HUES6 (cell line): ENCODE measurements at regions not wholly inside any gene's neighbourhood (a gene's known extent, or its start where the extent isn't known, plus 50 kb on each side); places are given as distances from the start of the nearest gene placed in this dataset.

Experiments used
- H3K27ac ChIP-seq: 2 replicates; pipeline ENCODE4 v1.7.0; 2013; ENCODE audit warnings: low read depth, mild to moderate bottlenecking, low read length, inconsistent platforms
- H3K27me3 ChIP-seq: 2 replicates; pipeline ENCODE4 v1.6.1; 2013; ENCODE audit warnings: low read length; ENCODE audit not compliant: control insufficient read depth, insufficient read depth
- H3K36me3 ChIP-seq: 2 replicates; pipeline ENCODE4 v1.6.1; 2013; ENCODE audit warnings: low read length; ENCODE audit not compliant: control insufficient read depth, insufficient read depth
- H3K4me1 ChIP-seq: 2 replicates; pipeline ENCODE4 v1.6.1; 2013; ENCODE audit warnings: low read length; ENCODE audit not compliant: control insufficient read depth, insufficient read depth
- H3K4me3 ChIP-seq: 2 replicates; pipeline ENCODE4 v1.5.1; 2013; ENCODE audit warnings: low read depth, low read length
- H3K9ac ChIP-seq: one replicate; pipeline ENCODE4 v1.6.1; 2013; ENCODE audit warnings: mild to moderate bottlenecking, low read length
- H3K9me3 ChIP-seq: 2 replicates; pipeline ENCODE4 v1.6.1; 2013; ENCODE audit warnings: low read depth, low read length; ENCODE audit not compliant: control insufficient read depth, insufficient read depth

DNA sequence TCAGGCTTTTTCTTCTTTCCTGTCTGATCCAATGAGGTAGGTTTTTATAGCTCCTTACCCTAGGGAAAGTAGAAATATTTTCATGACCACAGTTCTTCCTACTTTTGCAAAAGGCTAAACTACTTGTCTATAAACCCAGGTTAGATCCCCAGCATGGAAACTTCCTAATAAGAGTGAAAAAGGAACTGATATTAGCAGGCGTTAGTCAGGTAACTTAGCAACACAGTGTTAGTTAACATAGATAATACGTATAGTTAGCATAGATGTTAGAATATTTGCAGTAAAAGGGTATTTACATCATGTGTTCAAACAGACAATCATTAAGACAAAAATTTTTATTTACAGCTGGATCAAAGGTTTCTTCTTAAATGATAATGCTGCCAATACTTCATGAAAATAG is 162.9 kb upstream of the DAB2 start:
- Histone ChIP-seq H3K27me3 (no peaks in the 10 kb centered on the region), H3K36me3 (no peaks in the 10 kb centered on the region), H3K4me1 (no peaks in the 10 kb centered on the region), H3K27ac (no peak overlapping the region), H3K4me3 (no peak overlapping the region), H3K9ac (no peak overlapping the region), H3K9me3 (no peaks in the 10 kb centered on the region)

DNA sequence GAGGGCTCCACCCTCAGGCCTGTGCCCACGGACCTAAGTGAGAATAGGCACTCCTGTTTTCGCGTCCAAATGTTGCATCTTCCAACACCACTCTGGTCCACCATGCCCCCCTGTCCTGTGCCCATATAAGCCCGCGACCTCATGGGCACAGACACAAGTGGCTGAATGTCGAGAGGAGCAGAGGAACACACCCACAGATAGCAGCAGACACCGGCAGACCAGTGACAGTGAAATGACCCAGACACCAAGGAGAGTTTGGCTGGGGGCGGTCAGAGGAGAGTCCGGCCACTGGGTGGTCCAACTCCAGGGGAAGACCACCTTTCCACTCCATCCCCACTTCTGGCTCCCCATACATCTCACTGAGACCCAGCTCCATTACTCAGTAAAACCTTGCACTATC is 161.4 kb upstream of the DAB2 start:
- H3K36me3 ChIP-seq = no peaks in the 10 kb centered on the region
- no peaks in the 10 kb centered on the region for H3K9me3 ChIP-seq
- H3K27me3 ChIP-seq = no peaks in the 10 kb centered on the region
- H3K4me3 ChIP-seq = no peak overlapping the region
- no peak overlapping the region for H3K9ac ChIP-seq
- H3K4me1 ChIP-seq = no peaks in the 10 kb centered on the region
- H3K27ac ChIP-seq = no peak overlapping the region

DNA sequence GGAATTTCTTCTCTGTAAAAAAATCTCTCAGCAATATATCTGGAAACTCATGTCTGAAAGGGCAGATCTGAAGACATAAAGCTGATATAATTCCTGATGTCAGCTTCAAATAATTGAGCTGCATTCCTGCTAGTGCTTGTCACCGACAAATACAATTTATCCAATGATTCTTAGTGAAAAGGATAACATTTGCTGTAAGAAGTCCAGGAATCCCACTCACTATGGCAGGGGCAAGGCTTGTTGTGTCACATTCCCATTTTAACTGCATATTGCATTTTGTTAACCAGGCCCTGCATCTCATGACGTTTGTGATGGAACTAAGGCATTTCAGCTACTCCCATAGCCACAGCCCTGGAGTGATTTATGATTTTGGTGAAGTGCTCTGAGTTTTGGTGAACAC is 160.1 kb upstream of the DAB2 start:
- Histone ChIP-seq H3K9me3 (no peaks in the 10 kb centered on the region), H3K27me3 (no peaks in the 10 kb centered on the region), H3K9ac (no peak overlapping the region), H3K4me3 (no peak overlapping the region), H3K36me3 (no peaks in the 10 kb centered on the region), H3K4me1 (no peaks in the 10 kb centered on the region), H3K27ac (no peak overlapping the region)

DNA sequence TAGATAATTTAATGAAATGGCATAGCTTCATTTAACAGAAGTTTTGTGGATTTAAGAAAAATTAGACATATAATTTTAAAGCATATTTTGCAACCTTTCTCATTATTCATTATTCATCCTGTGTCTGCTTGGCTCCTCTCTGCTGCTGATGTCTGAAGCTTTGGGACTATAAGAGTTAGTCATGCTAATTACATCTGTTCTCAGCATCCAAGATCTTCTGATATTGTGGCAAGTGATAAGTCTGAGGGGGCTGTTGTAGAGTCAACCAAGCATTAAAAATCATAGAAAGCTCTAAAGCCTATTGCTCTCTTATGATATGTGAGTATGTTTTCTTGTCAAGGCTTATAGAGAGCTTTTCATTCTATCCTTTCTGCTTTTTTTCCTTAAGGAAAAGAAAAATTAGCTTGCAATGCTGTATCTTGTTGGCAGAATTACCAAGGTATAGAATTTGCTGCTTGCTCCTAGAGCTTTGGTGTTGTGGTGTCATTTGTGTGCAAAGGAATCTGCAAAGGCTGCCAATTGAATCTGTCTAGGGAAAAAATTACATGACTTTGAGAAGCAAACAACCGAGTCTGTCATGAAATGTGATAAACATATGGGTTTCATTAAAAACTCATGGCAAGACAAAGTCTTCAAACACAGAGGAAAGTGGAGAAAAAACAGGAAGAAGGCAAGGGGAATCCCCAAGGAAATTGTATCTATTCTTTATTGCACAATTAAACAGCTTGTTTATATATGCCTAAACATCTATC is 156.1 kb upstream of the DAB2 start:
- Histone ChIP-seq H3K27ac (no peak overlapping the region), H3K36me3 (no peaks in the 10 kb centered on the region), H3K4me1 (no peaks in the 10 kb centered on the region), H3K9ac (no peak overlapping the region), H3K27me3 (no peaks in the 10 kb centered on the region), H3K4me3 (no peak overlapping the region), H3K9me3 (no peaks in the 10 kb centered on the region)

DNA sequence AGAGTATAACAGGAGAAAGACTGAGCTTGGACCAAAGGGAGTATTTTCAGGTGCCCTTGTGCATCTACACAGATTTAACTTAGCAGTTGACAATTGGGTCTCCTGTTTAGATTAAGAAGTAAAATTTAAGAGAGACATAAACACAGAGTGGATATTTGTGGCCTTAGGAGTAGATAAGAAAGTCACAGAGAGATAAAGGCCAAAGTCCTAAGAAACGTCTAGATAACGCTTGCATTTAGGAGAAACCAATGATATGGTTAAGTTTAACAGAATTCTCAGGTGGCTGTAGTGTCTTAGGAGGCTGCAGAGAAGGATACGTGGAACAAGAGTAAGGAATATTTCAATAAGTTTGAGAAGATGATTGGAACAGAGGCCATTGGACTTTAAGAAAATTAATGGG is 155.0 kb upstream of the DAB2 start:
- Histone ChIP-seq H3K27ac (no peak overlapping the region), H3K27me3 (no peaks in the 10 kb centered on the region), H3K36me3 (no peaks in the 10 kb centered on the region), H3K9ac (no peak overlapping the region), H3K9me3 (no peaks in the 10 kb centered on the region), H3K4me3 (no peak overlapping the region), H3K4me1 (no peaks in the 10 kb centered on the region)

DNA sequence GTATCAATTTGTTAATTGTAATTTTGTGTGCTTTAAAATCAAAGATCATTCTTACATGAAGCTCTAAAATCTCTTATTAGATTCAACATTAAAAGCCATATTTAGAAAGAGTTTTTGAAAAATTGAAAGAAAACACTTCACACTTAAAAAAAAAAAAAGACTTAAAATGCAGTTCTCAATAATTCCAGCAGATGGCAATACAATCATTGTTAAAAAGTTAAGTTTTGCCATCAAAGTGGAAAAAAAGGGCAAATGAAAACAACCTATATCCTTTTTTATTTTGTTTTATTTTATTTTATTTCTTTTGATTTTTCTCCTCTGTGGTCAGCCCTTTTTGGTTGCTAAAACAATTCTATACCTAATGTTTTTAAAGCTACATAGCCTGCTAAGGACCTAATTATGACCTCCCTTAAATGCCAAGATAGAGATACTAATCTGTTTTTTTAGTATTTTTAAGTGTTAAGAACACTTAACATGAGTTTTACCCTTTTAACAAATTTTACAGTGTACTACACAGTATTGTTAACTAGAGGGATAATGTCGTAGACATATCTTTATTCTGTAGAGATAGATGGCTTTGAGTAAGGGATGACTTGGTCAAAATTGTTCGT is 154.2 kb upstream of the DAB2 start:
- Histone ChIP-seq H3K4me3 (no peak overlapping the region), H3K36me3 (no peaks in the 10 kb centered on the region), H3K27ac (no peak overlapping the region), H3K27me3 (no peaks in the 10 kb centered on the region), H3K4me1 (no peaks in the 10 kb centered on the region), H3K9me3 (no peaks in the 10 kb centered on the region), H3K9ac (no peak overlapping the region)

DNA sequence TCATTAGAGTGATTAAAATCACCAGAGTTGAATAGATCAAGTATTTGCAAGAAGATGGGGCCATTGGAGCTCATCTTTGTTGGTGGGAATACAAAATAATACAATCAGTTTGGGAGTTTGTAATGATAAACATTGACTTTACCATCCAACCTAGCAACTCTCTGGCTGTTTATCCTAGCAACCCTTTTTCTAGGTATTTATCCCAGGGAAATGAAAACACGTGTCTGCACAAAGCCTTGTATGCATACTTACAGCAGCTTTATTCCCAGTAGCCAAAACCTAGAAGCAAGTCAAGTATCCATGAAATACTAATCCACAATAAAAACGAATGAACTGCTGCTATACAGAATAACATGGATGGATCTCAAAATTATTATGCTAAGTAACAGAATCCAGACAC is 152.7 kb upstream of the DAB2 start:
- Histone ChIP-seq H3K27me3 (no peaks in the 10 kb centered on the region), H3K9ac (no peak overlapping the region), H3K36me3 (no peaks in the 10 kb centered on the region), H3K4me3 (no peak overlapping the region), H3K27ac (no peak overlapping the region), H3K9me3 (no peaks in the 10 kb centered on the region), H3K4me1 (no peaks in the 10 kb centered on the region)

DNA sequence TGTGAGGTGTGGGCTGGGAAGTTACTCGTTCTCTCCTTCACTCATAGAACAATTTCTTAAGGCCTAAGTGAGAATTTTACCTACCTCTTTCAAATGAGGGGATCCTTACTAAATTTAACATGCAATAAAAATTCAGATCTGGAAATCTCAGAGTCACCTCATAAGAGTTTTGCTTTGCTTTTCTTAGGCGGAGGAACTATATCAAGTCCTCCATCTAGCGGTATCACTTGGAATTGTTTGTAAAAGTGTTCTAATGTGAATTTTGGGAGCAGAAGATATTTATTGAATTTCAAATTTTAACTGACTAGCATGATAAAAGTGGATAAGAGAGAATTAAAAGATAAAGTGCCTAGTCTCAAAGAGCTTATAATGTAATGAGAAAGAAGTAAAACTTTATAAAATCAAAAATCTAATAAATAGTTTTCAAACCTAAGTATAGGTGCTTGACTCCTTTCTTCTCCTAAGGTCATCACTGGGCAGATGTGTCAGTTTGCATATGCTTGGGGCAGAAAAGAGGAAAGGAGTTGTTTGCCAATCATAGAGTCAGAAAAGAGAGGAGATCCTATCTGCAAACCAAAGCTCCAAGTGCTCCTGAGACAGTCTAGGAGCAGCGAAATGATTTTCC is 145.7 kb upstream of the DAB2 start:
- no peaks in the 10 kb centered on the region for H3K36me3 ChIP-seq
- no peak overlapping the region for H3K9ac ChIP-seq
- H3K9me3 ChIP-seq = no peaks in the 10 kb centered on the region
- H3K27me3 ChIP-seq = no peaks in the 10 kb centered on the region
- H3K4me1 ChIP-seq = no peaks in the 10 kb centered on the region; the same call in 1 of the 2 replicates
- H3K27ac ChIP-seq = no peak overlapping the region
- H3K4me3 ChIP-seq = no peak overlapping the region

DNA sequence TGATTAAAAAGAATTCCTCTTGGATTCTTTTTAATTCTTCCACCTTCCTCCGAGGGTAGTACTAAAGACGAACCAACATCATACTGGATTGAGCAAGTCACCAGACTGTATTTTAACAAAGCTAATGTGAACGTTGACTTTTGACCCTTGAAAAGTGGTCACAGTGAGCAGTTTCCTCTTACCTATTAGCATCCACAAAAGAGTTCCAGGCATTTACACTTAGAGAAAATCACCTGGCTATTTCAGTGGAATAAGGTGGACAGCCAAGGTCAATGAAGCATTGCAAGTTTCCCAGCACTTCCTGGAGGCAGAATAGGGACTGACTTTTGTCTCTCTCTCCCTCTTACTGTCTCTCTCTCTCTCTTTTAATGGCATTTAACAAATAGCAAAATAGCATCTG is 145.1 kb upstream of the DAB2 start:
- Histone ChIP-seq H3K27me3 (no peaks in the 10 kb centered on the region), H3K4me3 (no peak overlapping the region), H3K27ac (no peak overlapping the region), H3K9me3 (no peaks in the 10 kb centered on the region), H3K36me3 (no peaks in the 10 kb centered on the region), H3K9ac (no peak overlapping the region), H3K4me1 (no peaks in the 10 kb centered on the region; the same call in 1 of the 2 replicates)

DNA sequence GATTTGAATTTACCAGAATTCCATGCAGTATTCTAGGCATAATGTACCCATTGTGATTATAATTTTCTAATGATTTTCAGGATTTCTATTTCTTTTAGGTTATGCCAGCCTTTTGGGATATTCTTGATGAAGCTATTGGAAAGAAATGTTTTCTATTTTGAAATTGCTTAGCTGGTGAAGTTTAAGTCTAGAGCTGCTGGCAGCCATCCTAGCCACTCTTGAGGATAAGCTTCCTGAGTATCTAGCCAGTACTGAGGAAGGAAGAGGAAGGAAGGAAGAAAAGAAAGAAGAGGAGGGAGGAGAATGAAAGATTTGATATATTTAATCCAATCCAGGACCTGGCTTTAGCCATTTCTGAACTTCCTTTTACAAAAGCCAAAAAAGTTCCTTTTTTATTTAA is 142.1 kb upstream of the DAB2 start:
- Histone ChIP-seq H3K9ac (no peak overlapping the region), H3K4me3 (no peak overlapping the region), H3K27me3 (no peaks in the 10 kb centered on the region), H3K36me3 (no peaks in the 10 kb centered on the region), H3K9me3 (no peaks in the 10 kb centered on the region), H3K27ac (no peak overlapping the region), H3K4me1 (no peaks in the 10 kb centered on the region; the same call in 1 of the 2 replicates)

DNA sequence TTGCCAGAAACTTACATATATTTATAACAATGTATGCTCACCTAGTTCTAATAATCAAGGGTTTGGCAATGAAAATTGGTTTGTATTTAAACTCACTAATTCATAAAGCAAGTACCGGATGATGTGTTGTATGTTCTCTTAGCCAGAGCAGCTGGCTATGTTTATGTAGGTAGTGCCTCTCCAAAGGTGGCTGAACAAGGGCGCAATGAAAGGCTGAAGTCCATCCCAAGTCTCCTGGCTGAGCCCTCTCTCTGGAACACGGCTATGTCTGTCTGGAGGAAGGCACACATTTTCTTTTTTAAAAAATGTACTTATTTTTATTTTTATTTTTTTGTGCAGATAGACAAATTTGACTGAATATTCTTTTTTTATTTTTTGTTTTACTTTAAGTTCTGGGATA is 141.2 kb upstream of the DAB2 start:
- Histone ChIP-seq H3K36me3 (no peaks in the 10 kb centered on the region), H3K27ac (no peak overlapping the region), H3K27me3 (no peaks in the 10 kb centered on the region), H3K4me3 (no peak overlapping the region), H3K9ac (no peak overlapping the region), H3K4me1 (no peaks in the 10 kb centered on the region; the same call in 1 of the 2 replicates), H3K9me3 (no peaks in the 10 kb centered on the region)
